Inferior parietal cortex (tissue), 1 donor: ENCODE measurements at regions not wholly inside any gene's neighbourhood (a gene's known extent, or its start where the extent isn't known, plus 50 kb on each side); places are given as distances from the start of the nearest gene placed in this dataset.
"Not testable (repeated sequence)": the region's sequence is repeated elsewhere in the genome, so short reads cannot be mapped to it uniquely, and the experiment has no call there.

Source experiments
- DNase-seq: peaks from one replicate; pipeline ENCODE4 v3.0.0-alpha.2; 2016; ENCODE audit errors: extremely low spot score

GRCh38 chr1:187891993-187892682, 1063.4 kb downstream of the PLA2G4A start:
- DNase-seq = no peak

GRCh38 chr1:187892683-187893039, 1063.9 kb downstream of the PLA2G4A start:
- no peak for DNase-seq

- no peak for DNase-seq
Measured at GRCh38 chr1:187893471-187893870, 1064.7 kb downstream of the PLA2G4A start.

- DNase-seq = no peak
Measured at GRCh38 chr1:187894349-187894748, 1065.6 kb downstream of the PLA2G4A start.

GRCh38 chr1:187903223-187903622, 1074.5 kb downstream of the PLA2G4A start:
- no peak for DNase-seq

- no peak for DNase-seq
Measured at GRCh38 chr1:187909382-187909781, 1080.6 kb downstream of the PLA2G4A start.

- DNase-seq = no peak
Measured at GRCh38 chr1:187911820-187912219, 1083.1 kb downstream of the PLA2G4A start.

- DNase-seq = no peak
Measured at GRCh38 chr1:187920976-187921375, 1092.2 kb downstream of the PLA2G4A start.

- no peak for DNase-seq
Measured at GRCh38 chr1:187921426-187921825, 1092.7 kb downstream of the PLA2G4A start.

GRCh38 chr1:187922255-187922654, 1093.5 kb downstream of the PLA2G4A start:
- DNase-seq = no peak

GRCh38 chr1:187924252-187924651, 1095.5 kb downstream of the PLA2G4A start:
- DNase-seq = no peak

- peak; percentile 45 for DNase-seq
Measured at GRCh38 chr1:187928288-187928687, 1099.5 kb downstream of the PLA2G4A start.

GRCh38 chr1:187928696-187929095, 1099.9 kb downstream of the PLA2G4A start:
- DNase-seq = no peak

GRCh38 chr1:187931776-187932175, 1103.0 kb downstream of the PLA2G4A start:
- DNase-seq = no peak

GRCh38 chr1:187933562-187934419, 1105.0 kb downstream of the PLA2G4A start:
- DNase-seq = no peak

- no peak for DNase-seq
Measured at GRCh38 chr1:187936667-187937066, 1107.9 kb downstream of the PLA2G4A start.

GRCh38 chr1:187938092-187938491, 1109.3 kb downstream of the PLA2G4A start:
- no peak for DNase-seq

GRCh38 chr1:187942986-187943385, 1114.2 kb downstream of the PLA2G4A start:
- DNase-seq = no peak

GRCh38 chr1:187943606-187944403, 1115.1 kb downstream of the PLA2G4A start:
- no peak for DNase-seq

GRCh38 chr1:187946661-187947060, 1117.9 kb downstream of the PLA2G4A start:
- not testable (repeated sequence) for DNase-seq

GRCh38 chr1:187947359-187947758, 1118.6 kb downstream of the PLA2G4A start:
- DNase-seq = no peak

GRCh38 chr1:187948170-187948794, 1119.5 kb downstream of the PLA2G4A start:
- no peak for DNase-seq
